COR-L47 (cell line): ENCODE measurements at regions not wholly inside any gene's neighbourhood (a gene's known extent, or its start where the extent isn't known, plus 50 kb on each side); places are given as distances from the start of the nearest gene placed in this dataset.

Source experiments
- DNase-seq: peaks from one replicate; lab custom pipeline; 2025; lab: John Stamatoyannopoulos, UW

- no peak for DNase-seq
These were observed 89.1 kb downstream of the BBS10 start for GRCh38 chr12:76259106-76259505.

GRCh38 chr12:76256904-76257303 lies 91.3 kb downstream of the BBS10 start:
- DNase-seq = no peak

GRCh38 chr12:76256321-76256720 lies 91.9 kb downstream of the BBS10 start:
- no peak for DNase-seq

- DNase-seq = no peak
These were observed 92.5 kb downstream of the BBS10 start for GRCh38 chr12:76255692-76256091.

GRCh38 chr12:76255281-76255680 lies 92.9 kb downstream of the BBS10 start:
- DNase-seq = no peak

- no peak for DNase-seq
These were observed 96.2 kb downstream of the BBS10 start for GRCh38 chr12:76252031-76252430.

- no peak for DNase-seq
These were observed 98.0 kb downstream of the BBS10 start for GRCh38 chr12:76250256-76250655.

GRCh38 chr12:76249501-76249900 lies 98.7 kb downstream of the BBS10 start:
- DNase-seq = no peak

GRCh38 chr12:76247992-76248391 lies 100.2 kb downstream of the BBS10 start:
- DNase-seq = no peak

GRCh38 chr12:76247026-76247646 lies 101.1 kb downstream of the BBS10 start:
- no peak for DNase-seq

- no peak for DNase-seq
These were observed 101.6 kb downstream of the BBS10 start for GRCh38 chr12:76246611-76247010.

- DNase-seq = no peak
These were observed 103.9 kb downstream of the BBS10 start for GRCh38 chr12:76244300-76244699.

- DNase-seq = no peak
These were observed 105.2 kb downstream of the BBS10 start for GRCh38 chr12:76242813-76243550.

- no peak for DNase-seq
These were observed 106.8 kb downstream of the BBS10 start for GRCh38 chr12:76241371-76241770.

- DNase-seq = no peak
These were observed 107.9 kb downstream of the BBS10 start for GRCh38 chr12:76240281-76240680.

- DNase-seq = no peak
These were observed 109.5 kb downstream of the BBS10 start for GRCh38 chr12:76238688-76239087.

GRCh38 chr12:76237086-76237701 lies 111.0 kb downstream of the BBS10 start:
- no peak for DNase-seq

- DNase-seq = no peak
These were observed 111.6 kb downstream of the BBS10 start for GRCh38 chr12:76236640-76237039.

- DNase-seq = no peak
These were observed 113.5 kb downstream of the BBS10 start for GRCh38 chr12:76234741-76235140.

- no peak for DNase-seq
These were observed 116.2 kb downstream of the BBS10 start for GRCh38 chr12:76232013-76232412.

GRCh38 chr12:76226956-76227355 lies 121.3 kb downstream of the BBS10 start:
- DNase-seq = no peak

- DNase-seq = no peak
These were observed 121.8 kb downstream of the BBS10 start for GRCh38 chr12:76226397-76226796.

- DNase-seq = no peak
These were observed 124.3 kb downstream of the BBS10 start for GRCh38 chr12:76223869-76224268.
